KMS-11 (cell line): ENCODE measurements at regions not wholly inside any gene's neighbourhood (a gene's known extent, or its start where the extent isn't known, plus 50 kb on each side); places are given as distances from the start of the nearest gene placed in this dataset.
A peak's percentile ranks its signal among the peaks of the same experiment; 100 is the strongest.

ENCODE experiments used
- H2AFZ ChIP-seq: fragments of 200-600 bp; sonication (generic); 2 replicates; pipeline ENCODE4 v1.6.1; 2016; ENCODE audit warnings: antibody characterized with exemption, mixed run types, low read depth
- H3K27ac ChIP-seq: fragments of 200-600 bp; sonication (generic); 2 replicates; pipeline ENCODE4 v1.6.1; 2016; ENCODE audit warnings: mild to moderate bottlenecking, mixed run types
- H3K27me3 ChIP-seq: fragments of 200-600 bp; sonication (generic); 2 replicates; pipeline ENCODE4 v1.6.1; 2017; ENCODE audit warnings: mild to moderate bottlenecking, low read depth, mixed run types, moderate library complexity; ENCODE audit not compliant: insufficient read depth
- H3K36me3 ChIP-seq: fragments of 200-600 bp; sonication (generic); 2 replicates; pipeline ENCODE4 v1.6.1; 2017; ENCODE audit warnings: mild to moderate bottlenecking, mixed run types; ENCODE audit not compliant: insufficient read depth
- H3K4me1 ChIP-seq: fragments of 200-600 bp; sonication (generic); 2 replicates; pipeline ENCODE4 v1.6.1; 2016; ENCODE audit warnings: mild to moderate bottlenecking, low read depth, mixed run types; ENCODE audit not compliant: poor library complexity, severe bottlenecking
- H3K4me2 ChIP-seq: fragments of 200-600 bp; sonication (generic); 2 replicates; pipeline ENCODE4 v1.7.0; 2016; ENCODE audit warnings: mild to moderate bottlenecking, mixed run types
- H3K4me3 ChIP-seq: fragments of 200-600 bp; sonication (generic); IDR thresholded peaks from 2 replicates; pipeline ENCODE4 v1.6.1; 2017; ENCODE audit warnings: low read depth, low read length, mixed read lengths; ENCODE audit not compliant: insufficient read depth
- H3K79me2 ChIP-seq: fragments of 200-600 bp; sonication (generic); 2 replicates; pipeline ENCODE4 v1.6.1; 2016; ENCODE audit warnings: low read depth, mixed run types; ENCODE audit not compliant: insufficient read depth
- H3K9ac ChIP-seq: fragments of 200-600 bp; sonication (generic); 2 replicates; pipeline ENCODE4 v1.6.1; 2016; ENCODE audit warnings: mild to moderate bottlenecking, mixed run types
- H4K20me1 ChIP-seq: fragments of 200-600 bp; sonication (generic); 2 replicates; pipeline ENCODE4 v1.6.1; 2016; ENCODE audit warnings: mild to moderate bottlenecking, mixed run types; ENCODE audit not compliant: insufficient read depth
- CTCF ChIP-seq: fragments of 200-600 bp; sonication (generic); conservative IDR thresholded peaks from 2 replicates; pipeline ENCODE4 v1.6.1; 2017; ENCODE audit warnings: low read depth, mild to moderate bottlenecking, antibody characterized with exemption, low read length, moderate library complexity, mixed read lengths

GRCh38 chr20:6499566-6499965 lies 267.9 kb upstream of the BMP2 start:
- Histone ChIP-seq H3K4me3 (no peak overlapping the region), H3K27ac (no peak overlapping the region), H2AFZ (no peak overlapping the region), H3K79me2 (no peaks in the 10 kb centered on the region), H3K4me1 (peaks cover 9% of the 10 kb centered on the region), H3K27me3 (no peaks in the 10 kb centered on the region), H4K20me1 (no peaks in the 10 kb centered on the region), H3K36me3 (no peaks in the 10 kb centered on the region), H3K4me2 (no peak overlapping the region), H3K9ac (no peak overlapping the region)
- no peak for TF ChIP-seq CTCF

- H3K4me2 ChIP-seq, result no peak overlapping the region
- H4K20me1 ChIP-seq, result no peaks in the 10 kb centered on the region
- no peak overlapping the region for H3K27ac ChIP-seq
- no peaks in the 10 kb centered on the region for H3K36me3 ChIP-seq
- peaks cover 36% of the 10 kb centered on the region for H3K4me1 ChIP-seq
- TF ChIP-seq CTCF, result no peak
- no peak overlapping the region for H2AFZ ChIP-seq
- no peaks in the 10 kb centered on the region for H3K27me3 ChIP-seq
- H3K79me2 ChIP-seq, result no peaks in the 10 kb centered on the region
- H3K4me3 ChIP-seq, result no peak overlapping the region
- H3K9ac ChIP-seq, result no peak overlapping the region
These were observed 270.6 kb upstream of the BMP2 start for GRCh38 chr20:6496874-6497273.

GRCh38 chr20:6495907-6496306 lies 271.6 kb upstream of the BMP2 start:
- TF ChIP-seq CTCF, result no peak
- no peak overlapping the region for H3K9ac ChIP-seq
- H3K79me2 ChIP-seq, result no peaks in the 10 kb centered on the region
- H3K4me2 ChIP-seq, result no peak overlapping the region
- H3K4me1 ChIP-seq, result peaks cover 46% of the 10 kb centered on the region
- no peaks in the 10 kb centered on the region for H3K27me3 ChIP-seq
- H3K4me3 ChIP-seq, result no peak overlapping the region
- H2AFZ ChIP-seq, result no peak overlapping the region
- no peaks in the 10 kb centered on the region for H4K20me1 ChIP-seq
- H3K36me3 ChIP-seq, result no peaks in the 10 kb centered on the region
- H3K27ac ChIP-seq, result no peak overlapping the region

GRCh38 chr20:6492271-6493055 lies 275.0 kb upstream of the BMP2 start:
- H3K4me3 ChIP-seq, result no peak overlapping the region
- H3K4me1 ChIP-seq, result peaks cover 55% of the 10 kb centered on the region
- H3K9ac ChIP-seq, result peak overlapping the region; percentile 46; the same call in 1 of the 2 replicates
- H3K36me3 ChIP-seq, result no peaks in the 10 kb centered on the region
- no peaks in the 10 kb centered on the region for H3K27me3 ChIP-seq
- peak overlapping the region; percentile 75 for H2AFZ ChIP-seq
- H3K4me2 ChIP-seq, result peak overlapping the region; percentile 89
- no peaks in the 10 kb centered on the region for H3K79me2 ChIP-seq
- no peaks in the 10 kb centered on the region for H4K20me1 ChIP-seq
- TF ChIP-seq CTCF, result no peak
- H3K27ac ChIP-seq, result peak overlapping the region; percentile 69
